Heart right ventricle (tissue), 16 donors: ENCODE measurements at regions not wholly inside any gene's neighbourhood (a gene's known extent, or its start where the extent isn't known, plus 50 kb on each side); places are given as distances from the start of the nearest gene placed in this dataset.

Experiments used
- ATAC-seq, 8 donors: fragments of 200-7000 bp; cut with Tn5 transposase; one replicate each; pipeline ENCODE4 v1.9.1; 2020; ENCODE audit warnings: mild to moderate bottlenecking in 8 of 8, moderate library complexity in 8 of 8, moderate number of reproducible peaks in 1 of 8
- DNase-seq, 2 donors: peaks; one replicate each; pipeline ENCODE4 v3.0.0-alpha.2; 2020
- H3K27ac ChIP-seq, 10 donors: fragments of 200-600 bp; sonication (generic) in 2 of 10; one replicate each; pipeline versions ENCODE4 v1.5.0 to v1.8.0; 2020 to 2022; ENCODE audit warnings: mild to moderate bottlenecking in 3 of 10
- H3K27me3 ChIP-seq, 7 donors: fragments of 200-600 bp; one replicate each; pipeline ENCODE4 v1.8.0; 2021 to 2022; ENCODE audit warnings: mild to moderate bottlenecking in 2 of 7
- H3K36me3 ChIP-seq, 9 donors: fragments of 200-600 bp; sonication (generic) in 1 of 9; one replicate each; pipeline versions ENCODE4 v1.5.0 to v1.8.0; 2020 to 2022; ENCODE audit warnings: mild to moderate bottlenecking in 2 of 9
- H3K4me1 ChIP-seq, 9 donors: fragments of 200-600 bp; sonication (generic) in 1 of 9; one replicate each; pipeline versions ENCODE4 v1.5.0 to v1.8.0; 2020 to 2022; ENCODE audit warnings: mild to moderate bottlenecking in 4 of 9
- H3K4me3 ChIP-seq, 10 donors: fragments of 200-600 bp; sonication (generic) in 2 of 10; one replicate each; pipeline versions ENCODE4 v1.5.0 to v1.8.0; 2020 to 2022; ENCODE audit warnings: mild to moderate bottlenecking in 7 of 10, moderate library complexity in 2 of 10
- H3K9me3 ChIP-seq, 11 donors: fragments of 200-600 bp in 10 of 11; sonication (generic) in 2 of 11; one replicate each; pipeline versions ENCODE4 v1.5.0 to v1.8.0; 2013 to 2022; ENCODE audit warnings: mild to moderate bottlenecking in 2 of 11, control low read depth in 1 of 11, moderate library complexity in 1 of 11
- CTCF ChIP-seq, 9 donors: fragments of 200-600 bp; sonication (generic) in 2 of 9; IDR thresholded peaks; one replicate each; pipeline versions ENCODE4 v1.5.0 to v1.8.0; 2021 to 2022; ENCODE audit warnings: antibody characterized with exemption in 9 of 9, mild to moderate bottlenecking in 5 of 9, moderate library complexity in 1 of 9
- WGBS, 2 donors: extraction: QIAGEN DNeasy Blood & Tissue Kit; methylation state at CpG; one replicate each; pipeline ENCODE4 v1.1.7; 2013; ENCODE audit warnings: inconsistent platforms in 1 of 2; 5-methylcytosine and 5-hydroxymethylcytosine counted together
- intact Hi-C, 10 donors: fragments of 100-400 bp; cut with DNase I; formaldehyde crosslinking; loops; one replicate each; pipeline versions ENCODE4 v1.11.1 to v1.14.2; 2022
- donor health status: Arrhythmogenic right ventricular cardiomyopathy.
- donor health status: ischemic (EF 13 %, LVEDD 7.1; RV severe dilation, severe dysfunction).
- donor health status: healthy with polysubstance abuse.
- donor health status: DM: no; HTN: yes; CAD: no.
- donor health status: DM: no; HTN: no; CAD: no.
- donor health status: ischemic (EF 25% LVEDD 6.9; RV normal size, moderate dysfunction).
- donor health status: ischemic (EF 25% LVEDD 5.7; RV mildly dilated, moderate dysfunction).
- donor health status: healthy.
- donor health status: DM: yes; HTN: yes; CAD: no.
- donor health status: Ischemic cardiomyopathy.
- donor health status: ischemic (EF 35%, LVEDD 5.7; RV mildly dilated, moderate dysfunction).
- donor health status: nonischemic (EF 11% LVEDD 7.7; RV severe dilation, severe dysfunction).
- donor health status: DM: yes; HTN: yes; CAD: no.
- donor health status: PGD.
- donor health status: ischemic (EF 29% LVEDD 5.4; RV normal size, mild dysfunction).
- donor health status: nonischemic (EF 23%, LVEDD 6.1; RV moderate dilation, normal function).

GRCh38 chr7:47683485-47683898 lies 101.6 kb upstream of the TNS3 start:
- Histone ChIP-seq H3K36me3 (no peaks in the 10 kb centered on the region), H3K4me3 (no peak overlapping the region), H3K27me3 (no peaks in the 10 kb centered on the region), H3K9me3 (no peaks in the 10 kb centered on the region), H3K27ac (no peak overlapping the region), H3K4me1 (peaks cover 0 to under 1% (median 0%) of the 10 kb centered on the region in 9 donors)
- no peak for DNase-seq
- TF ChIP-seq CTCF (IDR thresholded peaks at IDR 0.05), result no peak
- 91 to 92% methylated on average over 6 of the region's 6 CpGs for WGBS, 2 donors
- intact Hi-C loops, result no loop called here
- ATAC-seq, result no peak

GRCh38 chr7:47682874-47683273 lies 101.0 kb upstream of the TNS3 start:
- no peak for ATAC-seq
- Histone ChIP-seq H3K4me3 (no peak overlapping the region), H3K4me1 (peaks cover 0 to 7% (median 0%) of the 10 kb centered on the region in 9 donors), H3K9me3 (no peaks in the 10 kb centered on the region), H3K36me3 (no peaks in the 10 kb centered on the region), H3K27ac (no peak overlapping the region), H3K27me3 (no peaks in the 10 kb centered on the region)
- intact Hi-C loops, result no loop called here
- no peak for TF ChIP-seq CTCF (IDR thresholded peaks at IDR 0.05)
- 85 to 97% methylated on average over 6 of the region's 6 CpGs for WGBS, 2 donors
- no peak for DNase-seq

- Histone ChIP-seq H3K27me3 (no peaks in the 10 kb centered on the region), H3K27ac (no peak overlapping the region), H3K4me3 (no peak overlapping the region), H3K36me3 (no peaks in the 10 kb centered on the region), H3K9me3 (peaks cover 0 to 9% (median 0%) of the 10 kb centered on the region in 11 donors), H3K4me1 (peaks cover 0 to 12% (median 0%) of the 10 kb centered on the region in 9 donors)
- no peak for DNase-seq
- no peak for ATAC-seq
- TF ChIP-seq CTCF (IDR thresholded peaks at IDR 0.05), result no peak
- intact Hi-C loops, result no loop called here
- 94 to 95% methylated on average over 8 of the region's 8 CpGs for WGBS, 2 donors
These were observed 99.4 kb upstream of the TNS3 start for GRCh38 chr7:47681249-47681810.

GRCh38 chr7:47678641-47679380 lies 96.9 kb upstream of the TNS3 start:
- intact Hi-C loops, result no loop called here
- H3K4me1 ChIP-seq, result peaks cover 0 to 12% (median 0%) of the 10 kb centered on the region in 9 donors
- H3K9me3 ChIP-seq, result peaks cover 0 to 9% (median 0%) of the 10 kb centered on the region in 11 donors
- no peak overlapping the region for H3K4me3 ChIP-seq
- H3K27me3 ChIP-seq, result no peaks in the 10 kb centered on the region
- 97 to 99% methylated on average over 6 of the region's 6 CpGs for WGBS, 2 donors
- H3K27ac ChIP-seq, result no peak overlapping the region
- no peak for DNase-seq
- ATAC-seq, result no peak
- no peaks in the 10 kb centered on the region for H3K36me3 ChIP-seq
- TF ChIP-seq CTCF (IDR thresholded peaks at IDR 0.05), result no peak
